Nephron (organoid): ENCODE measurements at regions not wholly inside any gene's neighbourhood (a gene's known extent, or its start where the extent isn't known, plus 50 kb on each side); places are given as distances from the start of the nearest gene placed in this dataset.

Experiments used
- H3K27ac Mint-ChIP-seq, 3 experiments: 2 replicates each; pipeline ENCODE4 v1.8.0; 2020; ENCODE audit warnings: mixed read lengths in 3 of 3, mild to moderate bottlenecking in 2 of 3, moderate library complexity in 1 of 3
- H3K27me3 Mint-ChIP-seq: 2 replicates; pipeline ENCODE4 v1.8.0; 2021; ENCODE audit warnings: low read depth, mild to moderate bottlenecking, moderate library complexity, mixed read lengths
- H3K36me3 Mint-ChIP-seq: 2 replicates; pipeline ENCODE4 v1.8.0; 2020; ENCODE audit warnings: low read depth, mixed read lengths
- H3K4me1 Mint-ChIP-seq: 2 replicates; pipeline ENCODE4 v1.8.0; 2020; ENCODE audit warnings: mixed read lengths
- H3K4me3 Mint-ChIP-seq, 3 experiments: 2 replicates each; pipeline ENCODE4 v1.8.0; 2020; ENCODE audit warnings: mild to moderate bottlenecking in 3 of 3, mixed read lengths in 3 of 3, moderate library complexity in 2 of 3
- H3K9me3 Mint-ChIP-seq: 2 replicates; pipeline ENCODE4 v1.8.0; 2020; ENCODE audit warnings: mixed read lengths
- TF ChIP-seq, protein P1 (sequence below), 3 experiments: fragments of 200-600 bp; sonication (generic); IDR thresholded peaks; one replicate each; pipeline ENCODE4 v1.5.0; 2021; ENCODE audit warnings: antibody characterized with exemption in 3 of 3; ENCODE audit not compliant: unreplicated experiment in 3 of 3

DNA sequence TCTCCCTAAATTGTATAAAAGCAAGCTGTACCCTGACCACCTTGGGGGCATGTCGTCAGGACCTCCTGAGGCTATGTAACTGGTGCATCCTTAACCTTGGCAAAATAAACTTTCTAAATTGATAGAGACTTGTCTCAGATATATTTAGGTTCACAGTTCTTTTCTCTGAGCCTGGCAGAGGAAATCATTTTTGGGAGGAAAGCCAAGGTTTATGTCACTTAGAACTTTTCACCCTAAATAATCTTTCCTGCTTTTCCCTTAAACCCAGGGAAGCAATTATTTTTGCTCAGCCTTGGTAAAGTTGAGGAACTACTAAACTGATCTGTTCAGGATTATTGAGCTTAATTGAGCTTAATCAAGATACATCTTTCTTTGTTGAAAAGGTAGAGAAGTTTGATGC is 608.9 kb downstream of the PDCD6IP start:
- TF ChIP-seq, protein P1, sequence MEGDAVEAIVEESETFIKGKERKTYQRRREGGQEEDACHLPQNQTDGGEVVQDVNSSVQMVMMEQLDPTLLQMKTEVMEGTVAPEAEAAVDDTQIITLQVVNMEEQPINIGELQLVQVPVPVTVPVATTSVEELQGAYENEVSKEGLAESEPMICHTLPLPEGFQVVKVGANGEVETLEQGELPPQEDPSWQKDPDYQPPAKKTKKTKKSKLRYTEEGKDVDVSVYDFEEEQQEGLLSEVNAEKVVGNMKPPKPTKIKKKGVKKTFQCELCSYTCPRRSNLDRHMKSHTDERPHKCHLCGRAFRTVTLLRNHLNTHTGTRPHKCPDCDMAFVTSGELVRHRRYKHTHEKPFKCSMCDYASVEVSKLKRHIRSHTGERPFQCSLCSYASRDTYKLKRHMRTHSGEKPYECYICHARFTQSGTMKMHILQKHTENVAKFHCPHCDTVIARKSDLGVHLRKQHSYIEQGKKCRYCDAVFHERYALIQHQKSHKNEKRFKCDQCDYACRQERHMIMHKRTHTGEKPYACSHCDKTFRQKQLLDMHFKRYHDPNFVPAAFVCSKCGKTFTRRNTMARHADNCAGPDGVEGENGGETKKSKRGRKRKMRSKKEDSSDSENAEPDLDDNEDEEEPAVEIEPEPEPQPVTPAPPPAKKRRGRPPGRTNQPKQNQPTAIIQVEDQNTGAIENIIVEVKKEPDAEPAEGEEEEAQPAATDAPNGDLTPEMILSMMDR (IDR thresholded peaks at IDR 0.05; ENCODE audit: unreplicated experiment in 3 of 3), result no peak
- Mint-ChIP-seq H3K4me1 (no peaks in the 10 kb centered on the region), H3K36me3 (no peaks in the 10 kb centered on the region), H3K27ac (no peak overlapping the region), H3K9me3 (no peaks in the 10 kb centered on the region), H3K27me3 (peaks cover 4% of the 10 kb centered on the region), H3K4me3 (no peak overlapping the region)

DNA sequence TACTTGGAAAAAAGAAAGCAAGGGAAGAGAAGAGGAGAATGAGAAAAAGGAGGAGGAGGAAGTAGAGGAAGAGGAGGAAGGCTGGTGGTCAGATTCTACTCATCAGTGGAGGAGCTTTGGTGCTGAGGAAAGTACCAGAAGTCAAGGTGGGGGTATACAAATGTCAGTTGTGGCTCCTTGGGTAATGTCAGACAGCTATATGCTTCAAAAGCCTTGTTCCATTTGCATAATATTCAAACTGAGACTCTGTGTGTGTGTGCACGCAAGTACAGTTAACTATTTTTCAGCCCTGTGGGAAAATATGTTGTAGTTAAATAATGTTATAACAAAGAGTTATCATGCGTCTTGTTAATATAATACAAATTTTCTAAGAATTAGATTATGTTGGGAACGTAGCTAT is 609.7 kb downstream of the PDCD6IP start:
- H3K27ac Mint-ChIP-seq, result no peak overlapping the region
- TF ChIP-seq, protein P1 (IDR thresholded peaks at IDR 0.05; ENCODE audit: unreplicated experiment in 3 of 3), result no peak
- H3K4me3 Mint-ChIP-seq, result no peak overlapping the region
- H3K9me3 Mint-ChIP-seq, result peaks cover 4% of the 10 kb centered on the region
- peaks cover 4% of the 10 kb centered on the region for H3K27me3 Mint-ChIP-seq
- H3K4me1 Mint-ChIP-seq, result no peaks in the 10 kb centered on the region
- H3K36me3 Mint-ChIP-seq, result no peaks in the 10 kb centered on the region

DNA sequence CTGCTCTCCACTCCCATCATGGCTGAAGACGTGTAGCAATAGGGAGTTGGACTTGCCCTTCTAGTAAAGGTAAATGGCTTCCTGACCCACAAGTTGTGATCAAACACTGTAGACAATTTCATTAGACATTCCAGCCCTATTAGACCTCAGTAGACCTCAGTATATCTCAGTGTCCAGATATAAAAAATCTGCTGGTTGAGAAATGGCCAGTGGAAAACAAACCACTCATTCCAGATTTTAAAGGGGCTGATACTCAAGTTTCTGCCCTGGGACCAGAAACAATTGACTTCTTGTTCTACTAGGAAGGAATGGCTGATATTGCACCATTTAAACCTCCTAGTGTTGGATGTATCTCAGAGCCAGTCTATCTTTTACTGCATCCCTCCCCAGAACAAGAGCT is 613.2 kb downstream of the PDCD6IP start:
- Mint-ChIP-seq H3K27me3 (peaks cover 4% of the 10 kb centered on the region), H3K9me3 (peaks cover 4% of the 10 kb centered on the region), H3K4me1 (no peaks in the 10 kb centered on the region), H3K36me3 (no peaks in the 10 kb centered on the region), H3K4me3 (no peak overlapping the region), H3K27ac (no peak overlapping the region)
- TF ChIP-seq, protein P1 (IDR thresholded peaks at IDR 0.05; ENCODE audit: unreplicated experiment in 3 of 3), result no peak

DNA sequence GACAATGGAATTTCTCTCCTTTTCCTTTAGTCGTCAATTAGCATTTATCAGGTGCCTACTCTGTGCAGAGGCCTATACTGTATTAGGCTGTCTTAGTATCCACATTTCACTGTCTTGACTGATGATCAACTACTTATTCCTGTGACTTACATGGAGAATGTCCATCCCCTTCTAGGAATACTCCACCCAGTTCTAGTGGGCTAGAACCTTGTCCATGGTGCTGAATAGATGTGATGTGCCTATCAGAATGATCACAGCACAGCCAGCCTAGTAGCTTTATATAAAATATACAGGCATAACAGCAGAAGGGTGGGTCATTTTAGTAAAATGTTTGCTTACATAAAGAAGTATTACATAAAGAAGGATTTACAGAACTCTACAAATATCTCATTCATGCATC is 621.4 kb downstream of the PDCD6IP start:
- Mint-ChIP-seq H3K36me3 (no peaks in the 10 kb centered on the region), H3K4me3 (no peak overlapping the region), H3K4me1 (no peaks in the 10 kb centered on the region), H3K9me3 (peaks cover 2% of the 10 kb centered on the region), H3K27me3 (no peaks in the 10 kb centered on the region), H3K27ac (no peak overlapping the region)
- TF ChIP-seq, protein P1 (IDR thresholded peaks at IDR 0.05; ENCODE audit: unreplicated experiment in 3 of 3), result no peak

DNA sequence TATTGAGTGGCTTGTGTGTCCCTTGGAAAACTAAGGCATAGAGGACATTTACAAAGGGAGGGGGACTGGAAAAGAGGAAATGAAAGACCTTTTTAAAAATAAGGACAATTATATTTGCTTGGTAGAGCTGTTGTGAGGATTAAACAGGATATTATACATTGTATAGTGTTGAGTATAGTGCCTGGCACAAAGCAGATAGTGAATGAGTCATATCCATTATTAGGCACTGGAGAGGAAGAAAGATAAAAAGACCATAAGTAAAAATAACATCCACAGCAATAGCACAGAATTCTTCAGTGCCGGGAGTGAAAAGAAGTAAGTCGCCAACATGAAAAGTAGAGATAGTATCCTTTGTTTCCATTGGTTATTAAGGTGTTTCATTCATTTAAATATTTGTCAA is 623.3 kb downstream of the PDCD6IP start:
- no peaks in the 10 kb centered on the region for H3K4me1 Mint-ChIP-seq
- TF ChIP-seq, protein P1 (IDR thresholded peaks at IDR 0.05; ENCODE audit: unreplicated experiment in 3 of 3), result no peak
- no peaks in the 10 kb centered on the region for H3K27me3 Mint-ChIP-seq
- H3K27ac Mint-ChIP-seq, result no peak overlapping the region
- H3K9me3 Mint-ChIP-seq, result peaks cover 6% of the 10 kb centered on the region
- no peak overlapping the region for H3K4me3 Mint-ChIP-seq
- no peaks in the 10 kb centered on the region for H3K36me3 Mint-ChIP-seq

DNA sequence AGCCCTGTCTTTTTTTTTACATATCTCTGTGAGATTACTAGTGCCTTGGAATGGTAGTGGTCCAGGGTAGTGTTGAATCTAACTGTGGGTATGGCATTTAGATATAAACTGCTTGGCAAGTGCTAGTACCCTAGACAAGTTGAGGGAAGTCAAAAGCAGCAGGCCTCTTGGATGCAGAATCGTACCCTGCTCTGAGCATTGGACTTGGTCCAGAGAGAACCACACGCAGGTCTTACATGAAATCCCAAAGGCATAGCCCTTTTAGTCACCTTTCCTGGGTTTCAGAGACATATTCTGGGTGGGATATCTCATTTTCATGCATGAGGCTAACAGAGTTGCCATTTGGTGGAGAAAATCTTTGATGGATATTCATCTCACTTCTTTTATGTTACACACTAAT is 641.4 kb downstream of the PDCD6IP start:
- H3K27me3 Mint-ChIP-seq, result no peaks in the 10 kb centered on the region
- no peak overlapping the region for H3K4me3 Mint-ChIP-seq
- no peaks in the 10 kb centered on the region for H3K4me1 Mint-ChIP-seq
- TF ChIP-seq, protein P1 (IDR thresholded peaks at IDR 0.05; ENCODE audit: unreplicated experiment in 3 of 3), result no peak
- H3K27ac Mint-ChIP-seq, result no peak overlapping the region
- H3K9me3 Mint-ChIP-seq, result peaks cover 7% of the 10 kb centered on the region
- H3K36me3 Mint-ChIP-seq, result no peaks in the 10 kb centered on the region
